ENCODE measurements at regions not wholly inside any gene's neighbourhood (a gene's known extent, or its start where the extent isn't known, plus 50 kb on each side); places are given as distances from the start of the nearest gene placed in this dataset.

DNA sequence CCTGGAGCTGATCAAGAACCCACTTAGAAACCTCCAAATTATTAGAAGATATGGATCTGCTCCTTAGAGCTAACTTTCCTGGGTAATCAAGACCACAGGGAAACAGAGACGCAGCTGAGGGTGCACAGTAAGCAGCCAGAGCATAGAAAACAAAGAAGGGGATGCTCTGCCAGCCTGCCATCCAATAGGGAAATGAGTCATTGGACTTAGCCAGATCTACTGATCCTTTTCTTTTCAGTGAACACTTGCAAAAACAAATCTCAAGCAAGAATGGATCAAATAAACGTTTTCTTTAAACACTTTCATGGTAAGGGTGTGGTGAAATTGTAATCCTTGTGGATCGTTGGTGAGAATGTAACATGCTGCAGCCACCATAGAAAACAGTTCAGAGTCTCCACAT, 474.0 kb downstream of the LTN1 start:
- TF ChIP-seq, protein P1, sequence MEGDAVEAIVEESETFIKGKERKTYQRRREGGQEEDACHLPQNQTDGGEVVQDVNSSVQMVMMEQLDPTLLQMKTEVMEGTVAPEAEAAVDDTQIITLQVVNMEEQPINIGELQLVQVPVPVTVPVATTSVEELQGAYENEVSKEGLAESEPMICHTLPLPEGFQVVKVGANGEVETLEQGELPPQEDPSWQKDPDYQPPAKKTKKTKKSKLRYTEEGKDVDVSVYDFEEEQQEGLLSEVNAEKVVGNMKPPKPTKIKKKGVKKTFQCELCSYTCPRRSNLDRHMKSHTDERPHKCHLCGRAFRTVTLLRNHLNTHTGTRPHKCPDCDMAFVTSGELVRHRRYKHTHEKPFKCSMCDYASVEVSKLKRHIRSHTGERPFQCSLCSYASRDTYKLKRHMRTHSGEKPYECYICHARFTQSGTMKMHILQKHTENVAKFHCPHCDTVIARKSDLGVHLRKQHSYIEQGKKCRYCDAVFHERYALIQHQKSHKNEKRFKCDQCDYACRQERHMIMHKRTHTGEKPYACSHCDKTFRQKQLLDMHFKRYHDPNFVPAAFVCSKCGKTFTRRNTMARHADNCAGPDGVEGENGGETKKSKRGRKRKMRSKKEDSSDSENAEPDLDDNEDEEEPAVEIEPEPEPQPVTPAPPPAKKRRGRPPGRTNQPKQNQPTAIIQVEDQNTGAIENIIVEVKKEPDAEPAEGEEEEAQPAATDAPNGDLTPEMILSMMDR (IDR thresholded peaks at IDR 0.05; ENCODE audit: insufficient read depth, low read length, poor library complexity, severe bottlenecking): no peak
- no peaks in the 10 kb centered on the region for H3K36me3 ChIP-seq (ENCODE audit: control insufficient read depth, insufficient read depth, low read length)
- no peak overlapping the region for H3K4me3 ChIP-seq (replicated peaks; ENCODE audit: low read depth, low read length)
- no peak for DNase-seq (ENCODE audit: extremely low read depth, insufficient read length)
- no peaks in the 10 kb centered on the region for H3K27me3 ChIP-seq (replicated peaks; ENCODE audit: control insufficient read depth, insufficient read depth, low read length)

GRCh38 chr21:28516991-28517592, 475.6 kb downstream of the LTN1 start:
- peak; percentile 28 for DNase-seq (ENCODE audit: extremely low read depth, insufficient read length)
- Histone ChIP-seq H3K4me3 (replicated peaks; ENCODE audit: low read depth, low read length) (no peak overlapping the region), H3K27me3 (replicated peaks; ENCODE audit: control insufficient read depth, insufficient read depth, low read length) (no peaks in the 10 kb centered on the region), H3K36me3 (ENCODE audit: control insufficient read depth, insufficient read depth, low read length) (no peaks in the 10 kb centered on the region)
- TF ChIP-seq, protein P1 (IDR thresholded peaks at IDR 0.05; ENCODE audit: insufficient read depth, low read length, poor library complexity, severe bottlenecking): peak; percentile 89

GRCh38 chr21:28516021-28516420, 476.7 kb downstream of the LTN1 start:
- DNase-seq (ENCODE audit: extremely low read depth, insufficient read length): no peak
- Histone ChIP-seq H3K4me3 (replicated peaks; ENCODE audit: low read depth, low read length) (no peak overlapping the region), H3K36me3 (ENCODE audit: control insufficient read depth, insufficient read depth, low read length) (no peaks in the 10 kb centered on the region), H3K27me3 (replicated peaks; ENCODE audit: control insufficient read depth, insufficient read depth, low read length) (no peaks in the 10 kb centered on the region)
- TF ChIP-seq, protein P1 (IDR thresholded peaks at IDR 0.05; ENCODE audit: insufficient read depth, low read length, poor library complexity, severe bottlenecking): no peak

DNA sequence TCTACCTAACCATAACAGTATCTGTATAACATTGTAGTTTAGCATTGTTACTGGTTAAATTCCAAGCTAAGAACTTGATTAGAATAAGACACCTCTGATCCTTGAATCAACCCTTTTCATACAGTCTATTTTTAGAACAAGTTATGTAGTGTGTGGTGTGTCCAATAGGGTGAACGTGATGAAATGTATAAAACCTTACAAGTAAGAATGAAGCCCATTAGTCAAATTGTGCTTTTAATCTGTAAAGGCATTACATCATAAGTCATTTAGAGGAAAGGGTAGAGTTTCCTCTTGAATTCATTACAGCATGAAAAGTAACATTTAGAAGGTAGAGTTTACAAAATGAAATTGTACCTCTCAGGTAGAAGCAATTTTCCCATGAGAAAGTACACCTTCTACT, 479.2 kb downstream of the LTN1 start:
- Histone ChIP-seq H3K27me3 (replicated peaks; ENCODE audit: control insufficient read depth, insufficient read depth, low read length) (no peaks in the 10 kb centered on the region), H3K36me3 (ENCODE audit: control insufficient read depth, insufficient read depth, low read length) (no peaks in the 10 kb centered on the region), H3K4me3 (replicated peaks; ENCODE audit: low read depth, low read length) (no peak overlapping the region)
- TF ChIP-seq, protein P1 (IDR thresholded peaks at IDR 0.05; ENCODE audit: insufficient read depth, low read length, poor library complexity, severe bottlenecking): no peak
- DNase-seq (ENCODE audit: extremely low read depth, insufficient read length): no peak

- no peaks in the 10 kb centered on the region for H3K36me3 ChIP-seq (ENCODE audit: control insufficient read depth, insufficient read depth, low read length)
- no peak overlapping the region for H3K4me3 ChIP-seq (replicated peaks; ENCODE audit: low read depth, low read length)
- H3K27me3 ChIP-seq (replicated peaks; ENCODE audit: control insufficient read depth, insufficient read depth, low read length): no peaks in the 10 kb centered on the region
- TF ChIP-seq, protein P1 (IDR thresholded peaks at IDR 0.05; ENCODE audit: insufficient read depth, low read length, poor library complexity, severe bottlenecking): no peak
- DNase-seq (ENCODE audit: extremely low read depth, insufficient read length): no peak
Measured at GRCh38 chr21:28509031-28509430, 483.6 kb downstream of the LTN1 start.

DNA sequence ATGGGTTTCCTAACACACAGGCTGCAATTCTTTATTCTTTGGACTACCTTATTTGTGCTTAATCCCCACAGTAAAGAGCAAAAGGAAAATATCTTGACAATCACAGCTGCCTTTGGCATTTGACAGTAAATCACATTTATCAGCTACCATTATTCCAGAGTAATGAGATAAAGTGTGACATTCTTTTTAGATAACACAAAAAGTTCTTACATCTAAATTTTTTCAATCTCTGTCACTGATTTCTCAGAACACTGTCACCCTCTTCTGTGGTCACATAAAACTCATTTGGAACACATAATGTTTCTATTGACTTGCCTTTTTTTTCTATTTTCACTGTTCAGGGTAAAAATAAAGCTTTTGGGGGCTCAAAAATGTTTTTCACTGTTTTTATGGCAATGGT, 484.6 kb downstream of the LTN1 start:
- TF ChIP-seq, protein P1 (IDR thresholded peaks at IDR 0.05; ENCODE audit: insufficient read depth, low read length, poor library complexity, severe bottlenecking): no peak
- DNase-seq (ENCODE audit: extremely low read depth, insufficient read length): no peak
- Histone ChIP-seq H3K27me3 (replicated peaks; ENCODE audit: control insufficient read depth, insufficient read depth, low read length) (no peaks in the 10 kb centered on the region), H3K36me3 (ENCODE audit: control insufficient read depth, insufficient read depth, low read length) (no peaks in the 10 kb centered on the region), H3K4me3 (replicated peaks; ENCODE audit: low read depth, low read length) (no peak overlapping the region)
